GM18505 (cell line): ENCODE measurements at regions not wholly inside any gene's neighbourhood (a gene's known extent, or its start where the extent isn't known, plus 50 kb on each side); places are given as distances from the start of the nearest gene placed in this dataset.
"Not testable (repeated sequence)": the region's sequence is repeated elsewhere in the genome, so short reads cannot be mapped to it uniquely, and the experiment has no call there.

Experiments
- ATAC-seq: cut with Tn5 transposase; IDR thresholded peaks from one replicate; pipeline ENCODE4 v1.9.1; 2021; ENCODE audit not compliant: unreplicated experiment
- POLR2A ChIP-seq: IDR thresholded peaks from 4 replicates; pipeline ENCODE4 v1.6.1; 2011; ENCODE audit warnings: borderline replicate concordance; ENCODE audit not compliant: insufficient read depth, insufficient read length; ENCODE audit errors: extremely low read depth

DNA sequence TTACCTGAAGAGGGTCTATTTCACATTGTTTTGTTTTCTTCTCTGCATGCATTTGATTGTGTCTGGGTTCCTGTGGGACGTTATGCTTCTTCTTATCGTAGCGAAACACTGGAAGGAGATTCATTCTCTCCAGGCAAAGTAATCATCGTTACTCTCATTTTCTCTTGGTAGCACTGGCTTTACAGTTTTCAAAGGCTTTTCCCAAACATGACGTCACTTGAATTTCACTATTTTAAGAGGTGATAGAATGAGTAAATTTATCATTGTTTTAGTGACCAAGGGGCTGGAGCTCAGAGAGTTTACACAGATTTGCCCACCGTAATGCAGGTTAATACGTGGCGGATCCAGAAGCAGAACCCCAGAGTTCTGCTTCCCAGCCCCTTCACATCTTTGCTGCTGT, 391.4 kb downstream of the DCDC2C start:
- ATAC-seq: no peak
- no peak for TF ChIP-seq POLR2A

DNA sequence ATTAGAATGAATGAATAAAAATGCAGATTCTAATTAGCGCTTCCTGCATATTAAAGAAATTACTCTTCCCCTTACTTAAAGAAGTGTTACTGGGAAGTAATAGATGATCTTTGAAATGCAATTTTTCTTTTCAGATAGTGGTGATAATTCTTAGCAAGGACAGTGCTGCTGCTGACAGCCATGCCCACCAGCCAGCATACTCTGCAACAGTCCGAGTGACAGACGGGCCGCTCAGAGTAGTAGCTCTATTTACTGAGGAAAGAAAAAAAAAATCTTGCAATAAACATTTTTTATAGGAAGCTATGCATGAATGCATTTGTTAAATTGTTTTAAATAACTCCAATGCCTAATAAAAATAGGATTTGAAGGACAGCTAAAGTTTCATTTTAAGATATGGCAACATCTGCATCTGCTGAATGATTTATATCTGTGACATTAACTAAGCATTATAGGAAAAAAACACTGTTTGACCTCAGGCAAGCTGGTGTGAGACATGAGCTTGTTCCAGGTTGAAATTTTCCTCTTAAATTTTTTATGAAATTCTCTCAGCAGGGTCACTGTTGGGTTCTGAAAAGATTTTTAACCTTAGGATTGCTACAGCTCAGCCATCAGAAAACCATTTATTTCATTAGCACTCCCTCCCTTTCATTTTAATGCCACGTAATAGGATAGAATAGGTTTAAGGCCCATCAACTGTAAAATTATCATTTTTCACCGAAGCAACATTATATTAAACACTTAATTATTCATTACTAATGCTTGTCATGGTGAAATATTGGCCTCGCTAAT, 393.8 kb downstream of the DCDC2C start:
- ATAC-seq: no peak
- TF ChIP-seq POLR2A: no peak

DNA sequence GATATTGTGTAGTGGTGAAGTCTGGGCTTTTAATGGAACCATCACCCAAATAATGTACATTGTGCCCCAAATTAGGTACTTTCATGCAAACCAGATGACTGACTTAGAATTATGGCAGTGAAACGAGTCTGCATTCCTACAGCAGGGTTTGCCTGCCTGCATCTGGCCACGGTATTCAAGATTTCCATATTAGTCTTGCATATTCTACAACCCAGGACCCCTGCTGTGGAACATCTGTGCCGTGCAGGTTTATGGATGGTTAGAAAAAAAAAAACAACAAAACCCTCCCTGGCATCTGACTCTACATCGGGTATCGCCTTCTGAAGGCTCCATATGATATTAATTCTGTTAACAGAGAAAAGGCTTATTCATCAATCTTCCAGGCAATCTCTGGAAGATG, 394.8 kb downstream of the DCDC2C start:
- no peak for ATAC-seq
- no peak for TF ChIP-seq POLR2A

GRCh38 chr2:4101936-4102335, 398.6 kb downstream of the DCDC2C start:
- no peak for TF ChIP-seq POLR2A
- no peak for ATAC-seq

- ATAC-seq: no peak
Observed at GRCh38 chr2:4107179-4107578, 403.8 kb downstream of the DCDC2C start.

GRCh38 chr2:4110273-4110672, 406.9 kb downstream of the DCDC2C start:
- TF ChIP-seq POLR2A: no peak
- no peak for ATAC-seq

More at GRCh38 chr2:4107179-4107578, 403.8 kb downstream of the DCDC2C start:
- TF ChIP-seq POLR2A: no peak

- ATAC-seq: not testable (repeated sequence)
Observed at GRCh38 chr2:4115435-4115834, 412.1 kb downstream of the DCDC2C start.

- TF ChIP-seq POLR2A: no peak
- ATAC-seq: no peak
Observed at GRCh38 chr2:4122726-4123125, 419.4 kb downstream of the DCDC2C start.

DNA sequence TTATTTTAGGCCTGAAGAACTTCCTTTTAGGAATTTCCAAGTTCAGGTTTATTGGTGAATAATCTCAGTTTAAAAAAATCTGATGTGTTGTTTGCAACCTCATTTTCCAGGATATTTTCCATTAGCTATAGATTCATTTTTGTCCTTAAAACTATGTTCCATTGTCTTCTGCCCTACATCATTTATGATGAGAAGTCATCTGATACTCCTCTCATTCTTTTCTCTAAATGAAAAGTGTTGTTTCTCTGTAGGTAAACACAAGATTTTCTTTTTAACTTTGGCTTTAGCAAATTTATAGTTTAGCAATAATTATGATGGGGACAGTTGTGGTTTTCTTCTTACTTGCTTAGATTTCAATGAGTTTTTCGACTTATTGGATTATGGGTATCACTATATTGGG, 427.3 kb downstream of the DCDC2C start:
- TF ChIP-seq POLR2A: no peak

DNA sequence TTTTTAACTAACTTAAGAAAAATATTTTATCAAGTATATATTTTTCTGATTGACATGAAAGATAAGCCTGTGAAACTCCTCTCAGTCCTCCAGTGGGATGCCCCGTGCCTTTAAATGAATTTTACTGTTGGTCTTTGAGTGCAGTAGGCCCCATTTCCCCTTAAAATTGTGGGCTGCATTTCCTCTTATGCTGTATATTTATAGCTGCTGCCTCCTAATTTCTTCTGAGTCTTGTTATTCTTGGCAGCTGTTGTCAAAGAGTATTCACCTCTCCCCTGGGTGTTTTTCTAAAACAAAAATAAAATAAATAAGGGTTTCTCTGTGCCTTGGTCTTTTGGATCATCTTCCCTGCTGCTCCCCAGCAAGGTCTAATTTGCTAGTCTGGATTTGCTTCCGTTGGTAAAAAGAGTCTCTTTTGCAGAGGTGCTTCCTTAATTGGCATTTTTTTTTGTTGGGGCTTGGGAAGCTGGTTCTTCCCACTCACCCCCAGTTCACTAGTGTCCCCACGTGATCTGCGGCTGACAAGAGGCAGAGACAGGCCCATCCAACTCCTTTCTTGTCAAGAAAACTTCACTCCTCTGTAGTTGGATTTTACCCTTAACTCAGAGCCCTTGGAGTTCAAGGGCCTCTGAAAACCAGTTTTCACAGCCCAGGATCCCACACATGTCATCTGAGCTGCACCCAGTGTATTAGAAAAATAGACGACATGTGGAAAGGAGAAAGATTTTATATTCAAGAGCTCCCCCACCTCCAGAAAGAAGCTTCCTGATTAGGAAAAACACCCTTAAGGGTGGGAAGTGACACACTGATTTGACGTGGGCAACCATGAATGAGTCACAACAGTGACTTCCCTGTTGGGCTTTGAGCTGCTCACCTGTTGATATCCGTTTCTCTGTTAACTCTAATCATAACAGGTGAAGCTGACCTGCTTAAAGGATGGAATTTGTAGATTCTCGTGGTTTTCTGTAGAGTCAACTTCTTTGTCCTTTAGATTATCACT, 431.5 kb downstream of the DCDC2C start:
- TF ChIP-seq POLR2A: no peak
- no peak for ATAC-seq

More for the DNA sequence above, 427.3 kb downstream of the DCDC2C start:
- ATAC-seq: no peak

- TF ChIP-seq POLR2A: no peak
- no peak for ATAC-seq
Observed at GRCh38 chr2:4135765-4136164, 432.4 kb downstream of the DCDC2C start.

GRCh38 chr2:4139316-4139715, 435.9 kb downstream of the DCDC2C start:
- no peak for TF ChIP-seq POLR2A
- no peak for ATAC-seq

GRCh38 chr2:4139731-4140130, 436.4 kb downstream of the DCDC2C start:
- ATAC-seq: no peak
- no peak for TF ChIP-seq POLR2A
